PC-9 (cell line): ENCODE measurements at regions not wholly inside any gene's neighbourhood (a gene's known extent, or its start where the extent isn't known, plus 50 kb on each side); places are given as distances from the start of the nearest gene placed in this dataset.

Experiments used
- BruUV-seq: library from RNA; stranded (reverse); fragments of 400-500 nt; replicated peaks from 2 replicates; lab custom pipeline; 2021; lab: Mats Ljungman, UMichigan
- CTCF ChIA-PET: fragments of 300-600 bp; sonication (Branson Sonifier 250); formaldehyde crosslinking; loops from one replicate; lab custom pipeline; 2022; ENCODE audit warnings: antibody characterized with exemption; lab: Charles Lee
- POLR2A ChIA-PET: fragments of 300-600 bp; sonication (Branson Sonifier 250); formaldehyde crosslinking; loops from one replicate; lab custom pipeline; 2022; ENCODE audit warnings: antibody characterized with exemption; ENCODE audit not compliant: unreplicated experiment; lab: Charles Lee
- DNase-seq, 2 experiments: peaks; one replicate each; pipeline versions ENCODE4 v3.0.0 to v3.0.0-alpha.2; 2015 to 2022; ENCODE audit warnings: mixed read lengths in 1 of 2
- H2AFZ ChIP-seq: fragments of 200-600 bp; sonication (generic); 2 replicates; pipeline ENCODE4 v1.8.1; 2017; ENCODE audit warnings: antibody characterized with exemption
- H3F3A ChIP-seq: fragments of 200-600 bp; sonication (generic); 2 replicates; pipeline ENCODE4 v1.8.1; 2017; ENCODE audit warnings: antibody characterized with exemption, mild to moderate bottlenecking, low read depth; ENCODE audit not compliant: insufficient read depth
- H3K27ac ChIP-seq: fragments of 200-600 bp; sonication (generic); 2 replicates; pipeline ENCODE4 v1.6.1; 2016; ENCODE audit warnings: mixed run types
- H3K27me3 ChIP-seq: fragments of 200-600 bp; sonication (generic); 2 replicates; pipeline ENCODE4 v1.6.1; 2016; ENCODE audit warnings: low read depth, mixed run types; ENCODE audit not compliant: insufficient read depth
- H3K36me3 ChIP-seq: fragments of 200-600 bp; sonication (generic); 2 replicates; pipeline ENCODE4 v1.6.1; 2016; ENCODE audit warnings: low read depth, mixed run types
- H3K4me1 ChIP-seq: fragments of 200-600 bp; sonication (generic); replicated peaks from 2 replicates; pipeline ENCODE4 v1.6.1; 2016; ENCODE audit warnings: mixed run types; ENCODE audit not compliant: insufficient read depth
- H3K4me2 ChIP-seq: fragments of 200-600 bp; sonication (generic); 2 replicates; pipeline ENCODE4 v1.6.1; 2017; ENCODE audit warnings: mixed run types
- H3K4me3 ChIP-seq: fragments of 200-600 bp; sonication (generic); 2 replicates; pipeline ENCODE4 v1.6.1; 2016; ENCODE audit warnings: mixed run types
- H3K79me2 ChIP-seq: fragments of 200-600 bp; sonication (generic); 2 replicates; pipeline ENCODE4 v1.6.1; 2017; ENCODE audit warnings: low read depth, mixed run types
- H3K9me2 ChIP-seq: fragments of 200-600 bp; sonication (generic); 2 replicates; pipeline ENCODE4 v1.8.1; 2017; ENCODE audit warnings: mild to moderate bottlenecking; ENCODE audit not compliant: insufficient read depth
- H3K9me3 ChIP-seq: fragments of 200-600 bp; sonication (generic); 2 replicates; pipeline ENCODE4 v1.8.1; 2016; ENCODE audit warnings: low read depth; ENCODE audit not compliant: insufficient read depth
- H4K20me1 ChIP-seq: fragments of 200-600 bp; sonication (generic); 2 replicates; pipeline ENCODE4 v1.8.1; 2017; ENCODE audit not compliant: insufficient read depth
- EZH2 ChIP-seq: fragments of 200-600 bp; sonication (generic); IDR thresholded peaks from 2 replicates; pipeline ENCODE4 v1.8.0; 2017; ENCODE audit warnings: antibody characterized with exemption, low read depth
- intact Hi-C: fragments of 100-400 bp; cut with micrococcal nuclease; formaldehyde crosslinking; loops from one replicate; pipeline ENCODE4 v1.10.0; 2022; ENCODE audit not compliant: unreplicated experiment
- TF ChIP-seq, protein P1 (sequence below): fragments of 200-600 bp; sonication (generic); conservative IDR thresholded peaks from 2 replicates; pipeline ENCODE4 v1.6.1; 2017; ENCODE audit warnings: mixed run types, antibody characterized with exemption, mild to moderate bottlenecking, moderate library complexity

DNA sequence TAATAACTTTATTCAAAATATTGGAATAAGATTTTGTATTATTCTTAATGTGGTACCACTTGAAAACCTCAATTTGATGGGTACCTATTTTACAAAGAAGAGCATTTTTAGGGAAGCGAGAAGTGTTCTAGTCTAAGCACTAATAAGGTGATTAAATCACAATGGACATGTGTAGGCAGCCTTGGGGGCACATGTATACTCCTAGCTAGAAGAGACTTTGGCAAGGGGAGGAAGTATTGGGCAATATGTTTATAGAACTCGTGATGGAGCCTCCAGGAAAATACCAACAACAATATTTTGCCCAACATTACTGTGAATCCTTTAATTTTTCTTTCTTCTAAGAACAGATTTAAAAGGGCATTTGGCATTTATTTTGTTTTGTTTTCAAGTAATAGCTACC is 280.3 kb downstream of the ADAMTS20 start:
- 0 out of 2 replicates have a peak, but pooled peaks cover 5% of the 10 kb centered on the region for H3K9me3 ChIP-seq
- no peaks in the 10 kb centered on the region for H3K79me2 ChIP-seq
- H3K4me1 ChIP-seq: no peaks in the 10 kb centered on the region
- H2AFZ ChIP-seq: no peak overlapping the region
- H4K20me1 ChIP-seq: no peaks in the 10 kb centered on the region
- no peaks in the 10 kb centered on the region for H3K9me2 ChIP-seq
- H3K4me2 ChIP-seq: no peak overlapping the region
- TF ChIP-seq, protein P1, sequence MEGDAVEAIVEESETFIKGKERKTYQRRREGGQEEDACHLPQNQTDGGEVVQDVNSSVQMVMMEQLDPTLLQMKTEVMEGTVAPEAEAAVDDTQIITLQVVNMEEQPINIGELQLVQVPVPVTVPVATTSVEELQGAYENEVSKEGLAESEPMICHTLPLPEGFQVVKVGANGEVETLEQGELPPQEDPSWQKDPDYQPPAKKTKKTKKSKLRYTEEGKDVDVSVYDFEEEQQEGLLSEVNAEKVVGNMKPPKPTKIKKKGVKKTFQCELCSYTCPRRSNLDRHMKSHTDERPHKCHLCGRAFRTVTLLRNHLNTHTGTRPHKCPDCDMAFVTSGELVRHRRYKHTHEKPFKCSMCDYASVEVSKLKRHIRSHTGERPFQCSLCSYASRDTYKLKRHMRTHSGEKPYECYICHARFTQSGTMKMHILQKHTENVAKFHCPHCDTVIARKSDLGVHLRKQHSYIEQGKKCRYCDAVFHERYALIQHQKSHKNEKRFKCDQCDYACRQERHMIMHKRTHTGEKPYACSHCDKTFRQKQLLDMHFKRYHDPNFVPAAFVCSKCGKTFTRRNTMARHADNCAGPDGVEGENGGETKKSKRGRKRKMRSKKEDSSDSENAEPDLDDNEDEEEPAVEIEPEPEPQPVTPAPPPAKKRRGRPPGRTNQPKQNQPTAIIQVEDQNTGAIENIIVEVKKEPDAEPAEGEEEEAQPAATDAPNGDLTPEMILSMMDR: no peak
- TF ChIP-seq EZH2: no peak
- intact Hi-C loops: no loop called here
- H3K27me3 ChIP-seq: no peaks in the 10 kb centered on the region
- POLR2A ChIA-PET: no interaction called here
- no TSS peak for BruUV-seq
- no peaks in the 10 kb centered on the region for H3K36me3 ChIP-seq
- CTCF ChIA-PET: no interaction called here
- no peak overlapping the region for H3K27ac ChIP-seq
- no peaks in the 10 kb centered on the region for H3F3A ChIP-seq
- H3K4me3 ChIP-seq: no peak overlapping the region
- DNase-seq: no peak

DNA sequence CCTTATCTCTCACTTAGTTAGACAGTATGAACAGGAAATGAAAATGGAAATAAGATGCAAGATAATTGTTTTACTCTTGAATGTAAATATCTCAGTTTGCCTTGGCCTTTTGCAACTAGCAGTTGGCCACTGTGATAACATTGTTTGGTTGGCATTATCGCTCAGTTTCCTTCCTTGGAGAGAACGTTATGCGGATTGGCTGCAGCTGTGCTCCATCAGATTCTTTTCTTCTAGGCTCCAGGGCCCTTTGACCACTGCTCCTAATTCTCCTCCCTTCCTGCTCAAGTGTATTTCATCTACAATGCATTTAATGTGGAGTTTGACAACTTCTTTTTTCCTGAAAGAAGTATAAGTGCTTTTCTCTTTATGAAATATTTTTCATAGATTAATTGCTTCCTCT is 284.2 kb downstream of the ADAMTS20 start:
- Histone ChIP-seq H3K27me3 (no peaks in the 10 kb centered on the region), H3K9me2 (no peaks in the 10 kb centered on the region), H3K4me3 (no peak overlapping the region), H3K4me1 (no peaks in the 10 kb centered on the region), H3K4me2 (no peak overlapping the region), H3F3A (no peaks in the 10 kb centered on the region), H2AFZ (0 out of 2 replicates have a peak overlapping the region, but pooled peaks have one; percentile 52), H3K36me3 (no peaks in the 10 kb centered on the region), H3K27ac (no peak overlapping the region), H4K20me1 (no peaks in the 10 kb centered on the region), H3K9me3 (no peaks in the 10 kb centered on the region), H3K79me2 (no peaks in the 10 kb centered on the region)
- intact Hi-C loops: no loop called here
- no TSS peak for BruUV-seq
- CTCF ChIA-PET: no interaction called here
- DNase-seq: no peak
- POLR2A ChIA-PET: no interaction called here
- TF ChIP-seq EZH2: no peak
- TF ChIP-seq, protein P1: no peak

DNA sequence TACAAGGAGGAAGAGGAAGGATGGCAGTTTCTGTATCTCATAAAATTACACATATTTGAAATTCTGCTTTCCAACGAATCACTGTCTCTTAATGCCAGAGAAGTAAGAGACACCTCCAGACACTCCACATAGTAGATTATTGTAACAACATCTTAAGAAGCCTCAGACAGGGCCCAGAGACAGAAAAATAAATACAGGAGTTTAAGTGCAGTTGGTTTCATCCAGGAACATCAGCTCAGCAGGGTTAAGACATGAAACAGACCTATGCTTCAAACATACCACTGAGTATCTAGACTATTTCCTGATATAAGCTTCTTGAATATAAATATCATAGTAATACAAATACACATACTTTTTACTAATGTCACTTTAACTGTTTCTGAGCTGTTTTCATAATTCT is 290.3 kb downstream of the ADAMTS20 start:
- H3K36me3 ChIP-seq: no peaks in the 10 kb centered on the region
- TF ChIP-seq, protein P1: no peak
- no peak for TF ChIP-seq EZH2
- POLR2A ChIA-PET: no interaction called here
- H3K27me3 ChIP-seq: no peaks in the 10 kb centered on the region
- H4K20me1 ChIP-seq: no peaks in the 10 kb centered on the region
- CTCF ChIA-PET: no interaction called here
- no peak overlapping the region for H3K27ac ChIP-seq
- no peaks in the 10 kb centered on the region for H3K9me2 ChIP-seq
- H3K79me2 ChIP-seq: no peaks in the 10 kb centered on the region
- H3K4me1 ChIP-seq: no peaks in the 10 kb centered on the region
- BruUV-seq: no TSS peak
- intact Hi-C loops: no loop called here
- H3F3A ChIP-seq: no peaks in the 10 kb centered on the region
- no peak overlapping the region for H3K4me2 ChIP-seq
- H2AFZ ChIP-seq: no peak overlapping the region
- DNase-seq: no peak
- no peaks in the 10 kb centered on the region for H3K9me3 ChIP-seq
- no peak overlapping the region for H3K4me3 ChIP-seq
